A549 (cell line): ENCODE measurements at regions not wholly inside any gene's neighbourhood (a gene's known extent, or its start where the extent isn't known, plus 50 kb on each side); places are given as distances from the start of the nearest gene placed in this dataset.

Experiments
- BHLHE40 ChIP-seq: IDR thresholded peaks from 2 replicates; pipeline ENCODE4 v1.6.1; 2012; ENCODE audit warnings: low read depth, low read length, inconsistent platforms
- CBX2 ChIP-seq: fragments of 200-600 bp; sonication (generic); IDR thresholded peaks from 2 replicates; pipeline ENCODE4 v1.6.1; 2016; ENCODE audit warnings: low read depth, mild to moderate bottlenecking, borderline replicate concordance
- CEBPB ChIP-seq, 2 experiments: fragments of >200 bp in 1 of 2; sonication (Bioruptor Twin) in 1 of 2; formaldehyde crosslinking in 1 of 2; IDR thresholded peaks; 2 replicates each; pipeline ENCODE4 v1.6.1; 2012 to 2016
- CTCF ChIP-seq: fragments of >200 bp; sonication (Bioruptor Twin); formaldehyde crosslinking; IDR thresholded peaks from 3 replicates; pipeline ENCODE4 v1.5.1; 2016
- ELK1 ChIP-seq: fragments of 150-350 bp; IDR thresholded peaks from 2 replicates; pipeline ENCODE4 v1.6.1; 2014; ENCODE audit warnings: low read depth, mild to moderate bottlenecking, low read length
- JUN ChIP-seq, 2 experiments: fragments of >200 bp; sonication (Bioruptor Twin); formaldehyde crosslinking; IDR thresholded peaks; 2 replicates in 1 of 2; 3 replicates in 1 of 2; pipeline ENCODE4 v1.6.1; 2016 to 2017
- MAX ChIP-seq: IDR thresholded peaks from 2 replicates; pipeline ENCODE4 v1.6.1; 2012
- POLR2A ChIP-seq: IDR thresholded peaks from 2 replicates; pipeline ENCODE4 v1.6.1; 2012; ENCODE audit warnings: mild to moderate bottlenecking, low read length
- RNF2 ChIP-seq: fragments of 200-600 bp; sonication (generic); IDR thresholded peaks from 2 replicates; pipeline ENCODE4 v1.6.1; 2016; ENCODE audit warnings: low read depth, mild to moderate bottlenecking, antibody characterized with exemption, moderate library complexity, borderline replicate concordance

- TF ChIP-seq JUN (IDR thresholded peaks at IDR 0.05) (no peak), POLR2A (no peak), CBX2 (no peak), CEBPB (IDR thresholded peaks at IDR 0.05) (no peak), CTCF (no peak), ELK1 (no peak), RNF2 (no peak), MAX (no peak), BHLHE40 (no peak)
Observed at GRCh38 chr7:42672339-42672999, 239.4 kb downstream of the C7orf25 start.
